ENCODE measurements at regions not wholly inside any gene's neighbourhood (a gene's known extent, or its start where the extent isn't known, plus 50 kb on each side); places are given as distances from the start of the nearest gene placed in this dataset.

GRCh38 chr1:63041660-63042059 lies 257.7 kb downstream of the ATG4C start:
- dilution Hi-C loops (cut with MboI; ENCODE audit: extremely low pct_ligation_motif_present, low sequenced_read_pairs), result no loop called here
- no peak for DNase-seq (ENCODE audit: low read depth, low spot score)
- no peaks in the 10 kb centered on the region for H3K9me1 ChIP-seq (ENCODE audit: control insufficient read depth, extremely low read depth, insufficient read depth, low read length)

GRCh38 chr1:63042278-63042677 lies 258.3 kb downstream of the ATG4C start:
- no peak for TF ChIP-seq EZH2 (IDR thresholded peaks at IDR 0.05; ENCODE audit: low read length)
- TF ChIP-seq CTCF (optimal IDR thresholded peaks at IDR 0.05 in 1 of 3, IDR thresholded peaks at IDR 0.05 in 1 of 3, conservative IDR thresholded peaks at IDR 0.05 in 1 of 3; ENCODE audit: extremely low read depth in 1 of 3, insufficient read depth in 2 of 3, low read length in 3 of 3), result no peak
- FAIRE-seq (no peak), DNase-seq (ENCODE audit: low read depth, low spot score) (no peak)
- H3K4me3 ChIP-seq (ENCODE audit: control insufficient read depth in 2 of 3, extremely low read depth in 1 of 3, insufficient read depth in 2 of 3, low read depth in 1 of 3, low read length in 3 of 3), result no peak overlapping the region
- no peaks in the 10 kb centered on the region for H4K20me1 ChIP-seq (ENCODE audit: control insufficient read depth, extremely low read depth, insufficient read depth, low read length)
- H3K27ac ChIP-seq (ENCODE audit: control insufficient read depth, insufficient read depth, low read length), result no peak overlapping the region
- H3K9me3 ChIP-seq (ENCODE audit: control insufficient read depth, low read depth, low read length), result no peaks in the 10 kb centered on the region
- H3K9ac ChIP-seq (ENCODE audit: control insufficient read depth, extremely low read depth, insufficient read depth, low read length), result no peak overlapping the region
- H3K36me3 ChIP-seq (ENCODE audit: control insufficient read depth in 2 of 2, extremely low read depth in 1 of 2, insufficient read depth in 2 of 2, low read length in 2 of 2), result no peaks in the 10 kb centered on the region
- H3K4me1 ChIP-seq (ENCODE audit: control insufficient read depth, extremely low read depth, insufficient read depth, low read length), result no peaks in the 10 kb centered on the region
- no peaks in the 10 kb centered on the region for H3K79me2 ChIP-seq (ENCODE audit: control insufficient read depth, insufficient read depth, low read length)
- no peak overlapping the region for H2AFZ ChIP-seq (ENCODE audit: control insufficient read depth, low read length)
- H3K9me1 ChIP-seq (ENCODE audit: control insufficient read depth, extremely low read depth, insufficient read depth, low read length), result no peaks in the 10 kb centered on the region
- dilution Hi-C loops (cut with MboI; ENCODE audit: extremely low pct_ligation_motif_present, low sequenced_read_pairs), result no loop called here
- no peak overlapping the region for H3K4me2 ChIP-seq (ENCODE audit: control insufficient read depth, extremely low read depth, insufficient read depth, low read depth, low read length)
- H3K27me3 ChIP-seq (ENCODE audit: control insufficient read depth, extremely low read depth, insufficient read depth, low read length), result no peaks in the 10 kb centered on the region

More at GRCh38 chr1:63041660-63042059, 257.7 kb downstream of the ATG4C start:
- no peaks in the 10 kb centered on the region for H3K4me1 ChIP-seq (ENCODE audit: control insufficient read depth, extremely low read depth, insufficient read depth, low read length)
- H3K27ac ChIP-seq (ENCODE audit: control insufficient read depth, insufficient read depth, low read length), result no peak overlapping the region
- H4K20me1 ChIP-seq (ENCODE audit: control insufficient read depth, extremely low read depth, insufficient read depth, low read length), result no peaks in the 10 kb centered on the region
- no peak for TF ChIP-seq CTCF (optimal IDR thresholded peaks at IDR 0.05 in 1 of 3, IDR thresholded peaks at IDR 0.05 in 1 of 3, conservative IDR thresholded peaks at IDR 0.05 in 1 of 3; ENCODE audit: extremely low read depth in 1 of 3, insufficient read depth in 2 of 3, low read length in 3 of 3)
- no peak for TF ChIP-seq EZH2 (IDR thresholded peaks at IDR 0.05; ENCODE audit: low read length)
- no peak overlapping the region for H2AFZ ChIP-seq (ENCODE audit: control insufficient read depth, low read length)
- no peaks in the 10 kb centered on the region for H3K27me3 ChIP-seq (ENCODE audit: control insufficient read depth, extremely low read depth, insufficient read depth, low read length)
- no peak overlapping the region for H3K4me3 ChIP-seq (ENCODE audit: control insufficient read depth in 2 of 3, extremely low read depth in 1 of 3, insufficient read depth in 2 of 3, low read depth in 1 of 3, low read length in 3 of 3)
- FAIRE-seq, result no peak
- no peak overlapping the region for H3K9ac ChIP-seq (ENCODE audit: control insufficient read depth, extremely low read depth, insufficient read depth, low read length)
- H3K79me2 ChIP-seq (ENCODE audit: control insufficient read depth, insufficient read depth, low read length), result no peaks in the 10 kb centered on the region
- no peaks in the 10 kb centered on the region for H3K9me3 ChIP-seq (ENCODE audit: control insufficient read depth, low read depth, low read length)
- H3K36me3 ChIP-seq (ENCODE audit: control insufficient read depth in 2 of 2, extremely low read depth in 1 of 2, insufficient read depth in 2 of 2, low read length in 2 of 2), result no peaks in the 10 kb centered on the region
- no peak overlapping the region for H3K4me2 ChIP-seq (ENCODE audit: control insufficient read depth, extremely low read depth, insufficient read depth, low read depth, low read length)

Data from keratinocyte (primary cell).